ENCODE measurements at regions not wholly inside any gene's neighbourhood (a gene's known extent, or its start where the extent isn't known, plus 50 kb on each side); places are given as distances from the start of the nearest gene placed in this dataset.
"Not testable (repeated sequence)": the region's sequence is repeated elsewhere in the genome, so short reads cannot be mapped to it uniquely, and the experiment has no call there.

- TF ChIP-seq, protein P1, sequence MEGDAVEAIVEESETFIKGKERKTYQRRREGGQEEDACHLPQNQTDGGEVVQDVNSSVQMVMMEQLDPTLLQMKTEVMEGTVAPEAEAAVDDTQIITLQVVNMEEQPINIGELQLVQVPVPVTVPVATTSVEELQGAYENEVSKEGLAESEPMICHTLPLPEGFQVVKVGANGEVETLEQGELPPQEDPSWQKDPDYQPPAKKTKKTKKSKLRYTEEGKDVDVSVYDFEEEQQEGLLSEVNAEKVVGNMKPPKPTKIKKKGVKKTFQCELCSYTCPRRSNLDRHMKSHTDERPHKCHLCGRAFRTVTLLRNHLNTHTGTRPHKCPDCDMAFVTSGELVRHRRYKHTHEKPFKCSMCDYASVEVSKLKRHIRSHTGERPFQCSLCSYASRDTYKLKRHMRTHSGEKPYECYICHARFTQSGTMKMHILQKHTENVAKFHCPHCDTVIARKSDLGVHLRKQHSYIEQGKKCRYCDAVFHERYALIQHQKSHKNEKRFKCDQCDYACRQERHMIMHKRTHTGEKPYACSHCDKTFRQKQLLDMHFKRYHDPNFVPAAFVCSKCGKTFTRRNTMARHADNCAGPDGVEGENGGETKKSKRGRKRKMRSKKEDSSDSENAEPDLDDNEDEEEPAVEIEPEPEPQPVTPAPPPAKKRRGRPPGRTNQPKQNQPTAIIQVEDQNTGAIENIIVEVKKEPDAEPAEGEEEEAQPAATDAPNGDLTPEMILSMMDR (IDR thresholded peaks at IDR 0.05): not testable (repeated sequence)
- TF ChIP-seq EP300, POLR2A, POLR2AphosphoS5 (IDR thresholded peaks at IDR 0.05): not testable (repeated sequence)
These were observed 109.4 kb downstream of the DDX11 start for GRCh38 chr12:31183107-31183506.

All from stomach (tissue), 4 donors.